ENCODE measurements at regions not wholly inside any gene's neighbourhood (a gene's known extent, or its start where the extent isn't known, plus 50 kb on each side); places are given as distances from the start of the nearest gene placed in this dataset.

DNA sequence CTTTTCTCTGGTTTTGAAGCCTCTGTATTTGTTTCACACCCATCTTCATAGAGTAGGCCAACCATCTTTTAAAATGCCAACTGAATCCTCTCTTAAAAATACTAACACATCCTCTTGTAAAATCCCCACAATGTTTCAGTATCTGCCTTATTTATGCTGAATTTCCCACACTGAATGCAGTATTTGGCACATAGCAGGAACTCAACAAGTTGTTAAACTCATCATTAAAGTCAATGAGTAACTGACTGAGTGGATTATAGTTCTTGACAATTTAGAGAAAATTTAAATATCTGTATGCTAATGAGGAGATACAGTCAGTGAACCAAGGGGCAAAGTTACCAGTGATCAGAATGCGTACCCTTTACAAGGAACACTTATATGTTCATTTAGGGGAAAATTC lies 505.5 kb upstream of the PCDH9 start:
- Mint-ChIP-seq H3K36me3 (peaks cover 11% of the 10 kb centered on the region), H3K4me3 (no peak overlapping the region), H3K4me1 (no peaks in the 10 kb centered on the region), H3K27ac (no peak overlapping the region), H3K27me3 (ENCODE audit: low read depth in 2 of 2) (no peaks in the 10 kb centered on the region), H3K9me3 (peaks cover 23 to 28% of the 10 kb centered on the region in 2 donors)
- Histone ChIP-seq H3K9me3 (ENCODE audit: control insufficient read depth, insufficient read depth, low read length) (no peaks in the 10 kb centered on the region), H3K4me1 (ENCODE audit: control insufficient read depth, insufficient read depth, low read length) (no peaks in the 10 kb centered on the region), H3K4me3 (ENCODE audit: low read length) (no peak overlapping the region), H3K27me3 (ENCODE audit: control insufficient read depth, insufficient read depth, low read length) (no peaks in the 10 kb centered on the region), H3K27ac (ENCODE audit: low read length) (no peak overlapping the region), H3K36me3 (ENCODE audit: control insufficient read depth, insufficient read depth, low read length) (no peaks in the 10 kb centered on the region)
- ATAC-seq (no peak), DNase-seq (no peak)
- WGBS (ENCODE audit: insufficient coverage): no CpG with 5 or more reads among the region's 1 CpG
- intact Hi-C loops (cut with micrococcal nuclease): no loop called here
- TF ChIP-seq, protein P1, sequence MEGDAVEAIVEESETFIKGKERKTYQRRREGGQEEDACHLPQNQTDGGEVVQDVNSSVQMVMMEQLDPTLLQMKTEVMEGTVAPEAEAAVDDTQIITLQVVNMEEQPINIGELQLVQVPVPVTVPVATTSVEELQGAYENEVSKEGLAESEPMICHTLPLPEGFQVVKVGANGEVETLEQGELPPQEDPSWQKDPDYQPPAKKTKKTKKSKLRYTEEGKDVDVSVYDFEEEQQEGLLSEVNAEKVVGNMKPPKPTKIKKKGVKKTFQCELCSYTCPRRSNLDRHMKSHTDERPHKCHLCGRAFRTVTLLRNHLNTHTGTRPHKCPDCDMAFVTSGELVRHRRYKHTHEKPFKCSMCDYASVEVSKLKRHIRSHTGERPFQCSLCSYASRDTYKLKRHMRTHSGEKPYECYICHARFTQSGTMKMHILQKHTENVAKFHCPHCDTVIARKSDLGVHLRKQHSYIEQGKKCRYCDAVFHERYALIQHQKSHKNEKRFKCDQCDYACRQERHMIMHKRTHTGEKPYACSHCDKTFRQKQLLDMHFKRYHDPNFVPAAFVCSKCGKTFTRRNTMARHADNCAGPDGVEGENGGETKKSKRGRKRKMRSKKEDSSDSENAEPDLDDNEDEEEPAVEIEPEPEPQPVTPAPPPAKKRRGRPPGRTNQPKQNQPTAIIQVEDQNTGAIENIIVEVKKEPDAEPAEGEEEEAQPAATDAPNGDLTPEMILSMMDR (IDR thresholded peaks at IDR 0.05): no peak

DNA sequence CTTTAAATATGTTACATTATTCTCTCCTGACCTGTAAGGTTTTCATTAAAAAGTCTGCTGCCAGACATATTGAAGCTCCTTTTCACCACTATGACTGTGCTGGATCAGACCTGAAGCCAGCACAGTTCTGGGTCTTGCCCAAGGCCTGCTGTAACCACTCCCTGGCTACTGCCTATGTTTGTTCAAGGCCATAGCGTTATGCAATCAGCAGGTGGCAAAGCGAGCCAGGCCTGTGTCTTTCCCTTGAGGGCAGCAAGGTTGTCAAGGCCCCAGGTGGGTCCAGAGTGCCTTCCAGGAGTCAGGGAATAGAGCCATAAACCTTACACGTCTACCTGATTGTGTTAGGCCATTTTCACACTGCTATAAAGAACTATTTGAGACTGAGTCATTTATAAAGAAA lies 496.8 kb upstream of the PCDH9 start:
- no peak overlapping the region for H3K4me3 ChIP-seq (ENCODE audit: low read length)
- Mint-ChIP-seq H3K27ac (no peak overlapping the region), H3K4me3 (no peak overlapping the region), H3K4me1 (no peaks in the 10 kb centered on the region), H3K36me3 (peaks cover 7% of the 10 kb centered on the region), H3K9me3 (peaks cover 22 to 33% of the 10 kb centered on the region in 2 donors), H3K27me3 (ENCODE audit: low read depth in 2 of 2) (no peaks in the 10 kb centered on the region)
- intact Hi-C loops (cut with micrococcal nuclease): no loop called here
- no peaks in the 10 kb centered on the region for H3K27me3 ChIP-seq (ENCODE audit: control insufficient read depth, insufficient read depth, low read length)
- H3K27ac ChIP-seq (ENCODE audit: low read length): no peak overlapping the region
- ATAC-seq (no peak), DNase-seq (no peak)
- no peaks in the 10 kb centered on the region for H3K4me1 ChIP-seq (ENCODE audit: control insufficient read depth, insufficient read depth, low read length)
- peaks cover 15% of the 10 kb centered on the region for H3K9me3 ChIP-seq (ENCODE audit: control insufficient read depth, insufficient read depth, low read length)
- 76% methylated on average over 3 of the region's 3 CpGs for WGBS (ENCODE audit: insufficient coverage)
- no peaks in the 10 kb centered on the region for H3K36me3 ChIP-seq (ENCODE audit: control insufficient read depth, insufficient read depth, low read length)
- TF ChIP-seq, protein P1 (IDR thresholded peaks at IDR 0.05): no peak

DNA sequence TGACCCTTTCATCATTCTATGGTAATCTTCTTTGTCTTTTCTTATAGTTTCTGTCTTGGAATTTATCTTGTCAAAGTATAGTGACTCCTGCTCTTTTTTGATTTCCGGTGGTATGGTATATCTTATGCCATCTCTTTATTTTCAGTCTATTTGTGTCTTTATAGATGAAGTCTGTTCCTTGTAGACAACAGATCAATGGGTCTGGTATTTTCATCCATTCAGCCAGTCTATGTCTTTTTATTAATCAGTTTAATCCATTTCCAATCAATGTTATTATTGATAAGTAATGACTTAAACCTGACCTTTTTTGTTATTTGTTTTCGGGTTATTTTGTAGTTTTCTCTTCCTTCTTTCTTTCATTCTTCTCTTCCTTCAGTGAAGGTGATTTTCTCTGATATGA lies 495.9 kb upstream of the PCDH9 start:
- no peaks in the 10 kb centered on the region for H3K27me3 Mint-ChIP-seq (ENCODE audit: low read depth in 2 of 2)
- TF ChIP-seq, protein P1 (IDR thresholded peaks at IDR 0.05): no peak
- peaks cover 15% of the 10 kb centered on the region for H3K9me3 ChIP-seq (ENCODE audit: control insufficient read depth, insufficient read depth, low read length)
- no CpG with 5 or more reads among the region's 2 CpGs for WGBS (ENCODE audit: insufficient coverage)
- intact Hi-C loops (cut with micrococcal nuclease): no loop called here
- H3K27ac Mint-ChIP-seq: no peak overlapping the region
- no peaks in the 10 kb centered on the region for H3K4me1 ChIP-seq (ENCODE audit: control insufficient read depth, insufficient read depth, low read length)
- no peaks in the 10 kb centered on the region for H3K36me3 Mint-ChIP-seq
- H3K36me3 ChIP-seq (ENCODE audit: control insufficient read depth, insufficient read depth, low read length): no peaks in the 10 kb centered on the region
- H3K4me3 ChIP-seq (ENCODE audit: low read length): no peak overlapping the region
- no peaks in the 10 kb centered on the region for H3K4me1 Mint-ChIP-seq
- H3K4me3 Mint-ChIP-seq: no peak overlapping the region
- no peaks in the 10 kb centered on the region for H3K27me3 ChIP-seq (ENCODE audit: control insufficient read depth, insufficient read depth, low read length)
- peaks cover 23 to 32% of the 10 kb centered on the region in 2 donors for H3K9me3 Mint-ChIP-seq
- no peak for DNase-seq
- no peak overlapping the region for H3K27ac ChIP-seq (ENCODE audit: low read length)
- no peak for ATAC-seq

DNA sequence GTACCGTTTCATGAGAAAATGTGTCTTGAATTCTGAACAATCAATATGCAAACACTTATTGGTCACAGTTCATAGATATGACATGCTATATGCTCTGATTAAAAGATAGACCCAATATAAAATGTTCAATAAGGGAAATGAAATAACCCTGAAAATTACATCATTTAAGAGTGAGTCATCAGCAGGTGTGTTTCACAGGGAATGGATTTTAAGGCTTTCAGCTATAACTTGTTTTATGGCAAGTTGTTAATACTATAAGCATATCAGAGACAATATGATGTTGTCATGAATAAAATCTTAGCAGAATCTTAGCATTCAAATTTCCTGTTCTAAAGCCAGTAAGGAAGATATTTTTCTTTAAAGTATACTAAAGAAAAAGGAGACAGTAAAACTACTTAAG lies 483.4 kb upstream of the PCDH9 start:
- H3K4me1 ChIP-seq (ENCODE audit: control insufficient read depth, insufficient read depth, low read length): no peaks in the 10 kb centered on the region
- no peaks in the 10 kb centered on the region for H3K4me1 Mint-ChIP-seq
- H3K36me3 Mint-ChIP-seq: peaks cover 9% of the 10 kb centered on the region
- DNase-seq (no peak), ATAC-seq (no peak)
- no peaks in the 10 kb centered on the region for H3K9me3 ChIP-seq (ENCODE audit: control insufficient read depth, insufficient read depth, low read length)
- H3K4me3 Mint-ChIP-seq: no peak overlapping the region
- intact Hi-C loops (cut with micrococcal nuclease): no loop called here
- TF ChIP-seq, protein P1 (IDR thresholded peaks at IDR 0.05): no peak
- H3K27me3 Mint-ChIP-seq (ENCODE audit: low read depth in 2 of 2): no peaks in the 10 kb centered on the region
- no peak overlapping the region for H3K27ac Mint-ChIP-seq
- no peak overlapping the region for H3K4me3 ChIP-seq (ENCODE audit: low read length)
- H3K27me3 ChIP-seq (ENCODE audit: control insufficient read depth, insufficient read depth, low read length): no peaks in the 10 kb centered on the region
- 75% methylated on average over 1 of the region's 1 CpG for WGBS (ENCODE audit: insufficient coverage)
- peaks cover 15 to 19% of the 10 kb centered on the region in 2 donors for H3K9me3 Mint-ChIP-seq
- H3K36me3 ChIP-seq (ENCODE audit: control insufficient read depth, insufficient read depth, low read length): no peaks in the 10 kb centered on the region
- H3K27ac ChIP-seq (ENCODE audit: low read length): no peak overlapping the region

Data from natural killer cell (primary cell).